ENCODE measurements at regions not wholly inside any gene's neighbourhood (a gene's known extent, or its start where the extent isn't known, plus 50 kb on each side); places are given as distances from the start of the nearest gene placed in this dataset.
"Not testable (repeated sequence)": the region's sequence is repeated elsewhere in the genome, so short reads cannot be mapped to it uniquely, and the experiment has no call there.

DNA sequence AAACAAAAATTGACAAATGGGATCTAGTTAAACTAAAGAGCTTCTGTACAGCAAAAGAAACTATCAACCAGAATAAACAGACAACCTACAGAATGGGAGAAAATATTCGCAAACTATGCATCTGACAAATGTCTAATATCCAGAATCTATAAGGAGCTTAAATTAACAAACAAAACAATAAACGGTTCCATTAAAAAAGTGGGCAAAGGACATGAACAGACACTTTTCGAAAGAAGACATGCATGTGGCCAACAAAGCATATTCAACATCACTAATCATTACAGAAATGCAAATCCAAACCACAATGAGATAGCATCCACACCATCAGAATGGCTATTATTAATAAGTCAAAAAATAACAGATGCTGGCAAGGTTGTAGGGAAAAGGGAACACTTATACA lies 50.5 kb upstream of the MED13L start:
- ATAC-seq; H3K4me1 ChIP-seq; DNase-seq; H3K27ac ChIP-seq; H3K36me3 ChIP-seq; H3K4me3 ChIP-seq; H3K9me3 ChIP-seq; intact Hi-C loops (cut with DNase I); H3K27me3 ChIP-seq: not testable (repeated sequence)
- 84% methylated on average over 3 of the region's 3 CpGs for WGBS (ENCODE audit: insufficient coverage, low coverage, low lambda C conversion rate, missing lambda C conversion rate)

DNA sequence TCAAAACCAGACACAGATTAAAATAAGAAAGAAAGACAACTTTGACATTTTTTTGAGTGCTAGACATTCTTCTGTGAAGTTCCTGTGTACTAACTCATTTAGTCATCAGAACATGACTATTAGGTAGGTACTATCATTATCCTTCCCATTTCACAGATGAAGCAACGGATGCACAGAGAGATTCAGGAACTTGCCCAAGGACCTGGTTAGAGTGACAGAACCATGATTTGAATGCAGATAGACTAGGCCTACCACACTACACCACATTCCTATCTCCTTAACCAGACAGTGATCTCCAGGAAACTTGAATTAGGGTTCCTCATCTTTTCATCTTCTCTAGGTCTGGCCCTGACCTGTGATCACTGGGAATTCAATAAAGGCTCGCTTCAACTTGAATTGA lies 54.4 kb upstream of the MED13L start:
- no peaks in the 10 kb centered on the region for H3K27me3 ChIP-seq
- H3K4me1 ChIP-seq = no peaks in the 10 kb centered on the region
- H3K9me3 ChIP-seq = no peaks in the 10 kb centered on the region
- 64% methylated on average over 2 of the region's 2 CpGs for WGBS (ENCODE audit: insufficient coverage, low coverage, low lambda C conversion rate, missing lambda C conversion rate)
- H3K27ac ChIP-seq = no peak overlapping the region
- TF ChIP-seq, protein P1, sequence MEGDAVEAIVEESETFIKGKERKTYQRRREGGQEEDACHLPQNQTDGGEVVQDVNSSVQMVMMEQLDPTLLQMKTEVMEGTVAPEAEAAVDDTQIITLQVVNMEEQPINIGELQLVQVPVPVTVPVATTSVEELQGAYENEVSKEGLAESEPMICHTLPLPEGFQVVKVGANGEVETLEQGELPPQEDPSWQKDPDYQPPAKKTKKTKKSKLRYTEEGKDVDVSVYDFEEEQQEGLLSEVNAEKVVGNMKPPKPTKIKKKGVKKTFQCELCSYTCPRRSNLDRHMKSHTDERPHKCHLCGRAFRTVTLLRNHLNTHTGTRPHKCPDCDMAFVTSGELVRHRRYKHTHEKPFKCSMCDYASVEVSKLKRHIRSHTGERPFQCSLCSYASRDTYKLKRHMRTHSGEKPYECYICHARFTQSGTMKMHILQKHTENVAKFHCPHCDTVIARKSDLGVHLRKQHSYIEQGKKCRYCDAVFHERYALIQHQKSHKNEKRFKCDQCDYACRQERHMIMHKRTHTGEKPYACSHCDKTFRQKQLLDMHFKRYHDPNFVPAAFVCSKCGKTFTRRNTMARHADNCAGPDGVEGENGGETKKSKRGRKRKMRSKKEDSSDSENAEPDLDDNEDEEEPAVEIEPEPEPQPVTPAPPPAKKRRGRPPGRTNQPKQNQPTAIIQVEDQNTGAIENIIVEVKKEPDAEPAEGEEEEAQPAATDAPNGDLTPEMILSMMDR (IDR thresholded peaks at IDR 0.05) = no peak
- no peak for TF ChIP-seq POLR2A (IDR thresholded peaks at IDR 0.05)
- intact Hi-C loops (cut with DNase I) = no loop called here
- no peaks in the 10 kb centered on the region for H3K36me3 ChIP-seq
- ATAC-seq (no peak), DNase-seq (no peak)
- no peak overlapping the region for H3K4me3 ChIP-seq

DNA sequence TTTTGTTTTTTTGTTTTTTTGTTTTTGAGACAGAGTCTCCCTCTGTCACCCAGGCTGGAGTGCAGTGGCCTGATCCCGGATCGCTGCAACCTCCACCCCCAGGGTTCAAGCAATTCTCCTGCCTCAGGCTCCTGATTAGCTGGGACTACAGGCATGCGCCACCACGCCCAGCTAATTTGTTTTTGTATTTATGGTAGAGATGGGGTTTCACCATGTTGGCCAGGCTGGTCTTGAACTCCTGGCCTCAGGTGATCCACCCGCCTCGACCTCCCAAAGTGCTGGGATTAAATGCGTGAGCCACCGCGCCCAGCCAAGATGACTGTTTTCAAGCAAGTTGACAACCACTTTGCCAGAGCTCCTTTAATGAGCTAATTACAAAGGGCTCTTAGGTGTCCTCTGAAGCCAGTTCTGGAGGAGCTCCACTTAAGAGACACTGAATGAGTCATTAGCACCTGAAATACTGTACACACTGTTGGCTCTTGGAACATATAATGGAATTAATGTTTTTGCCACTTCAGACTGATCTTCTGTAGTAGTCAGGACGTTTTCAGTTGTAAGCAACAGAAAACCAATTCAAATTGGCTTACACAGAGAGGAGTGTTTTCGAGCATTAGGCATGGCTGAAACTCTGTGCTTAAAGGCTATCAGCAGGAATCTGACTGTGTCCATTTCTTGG lies 55.4 kb upstream of the MED13L start:
- 79% methylated on average over 8 of the region's 11 CpGs for WGBS (ENCODE audit: insufficient coverage, low coverage, low lambda C conversion rate, missing lambda C conversion rate)

DNA sequence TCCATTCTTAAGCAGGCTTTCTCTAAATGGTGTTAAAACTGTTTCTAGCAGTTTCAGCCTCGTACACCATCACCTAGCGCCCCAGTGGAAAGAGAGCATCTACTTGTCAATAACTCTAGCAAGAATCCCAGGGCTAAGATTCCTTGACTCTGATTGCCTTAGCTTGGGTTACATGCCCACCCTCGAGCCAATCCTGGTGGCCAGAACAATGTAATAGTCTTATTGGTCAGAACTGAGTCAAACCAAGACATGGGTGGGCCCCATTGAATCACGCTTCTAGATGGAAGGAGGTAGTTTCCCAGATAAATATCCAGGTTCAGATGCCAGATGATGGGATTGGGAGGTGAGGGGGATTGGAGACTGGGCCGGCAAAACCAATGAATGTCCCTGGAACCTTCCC lies 55.9 kb upstream of the MED13L start:
- 85% methylated on average over 4 of the region's 5 CpGs for WGBS (ENCODE audit: insufficient coverage, low coverage, low lambda C conversion rate, missing lambda C conversion rate)
- no peak overlapping the region for H3K27ac ChIP-seq
- TF ChIP-seq, protein P1 (IDR thresholded peaks at IDR 0.05) = no peak
- H3K4me1 ChIP-seq = no peaks in the 10 kb centered on the region
- no peaks in the 10 kb centered on the region for H3K36me3 ChIP-seq
- intact Hi-C loops (cut with DNase I) = no loop called here
- H3K4me3 ChIP-seq = no peak overlapping the region
- ATAC-seq (no peak), DNase-seq (no peak)
- no peaks in the 10 kb centered on the region for H3K27me3 ChIP-seq
- H3K9me3 ChIP-seq = no peaks in the 10 kb centered on the region

More for the DNA sequence above, 55.4 kb upstream of the MED13L start:
- no peak overlapping the region for H3K27ac ChIP-seq
- ATAC-seq (no peak), DNase-seq (no peak)
- no peak for TF ChIP-seq POLR2A (IDR thresholded peaks at IDR 0.05)
- TF ChIP-seq, protein P1 (IDR thresholded peaks at IDR 0.05) = no peak
- no peaks in the 10 kb centered on the region for H3K27me3 ChIP-seq
- H3K4me1 ChIP-seq = no peaks in the 10 kb centered on the region
- no peaks in the 10 kb centered on the region for H3K9me3 ChIP-seq
- intact Hi-C loops (cut with DNase I) = no loop called here
- no peak overlapping the region for H3K4me3 ChIP-seq
- no peaks in the 10 kb centered on the region for H3K36me3 ChIP-seq

DNA sequence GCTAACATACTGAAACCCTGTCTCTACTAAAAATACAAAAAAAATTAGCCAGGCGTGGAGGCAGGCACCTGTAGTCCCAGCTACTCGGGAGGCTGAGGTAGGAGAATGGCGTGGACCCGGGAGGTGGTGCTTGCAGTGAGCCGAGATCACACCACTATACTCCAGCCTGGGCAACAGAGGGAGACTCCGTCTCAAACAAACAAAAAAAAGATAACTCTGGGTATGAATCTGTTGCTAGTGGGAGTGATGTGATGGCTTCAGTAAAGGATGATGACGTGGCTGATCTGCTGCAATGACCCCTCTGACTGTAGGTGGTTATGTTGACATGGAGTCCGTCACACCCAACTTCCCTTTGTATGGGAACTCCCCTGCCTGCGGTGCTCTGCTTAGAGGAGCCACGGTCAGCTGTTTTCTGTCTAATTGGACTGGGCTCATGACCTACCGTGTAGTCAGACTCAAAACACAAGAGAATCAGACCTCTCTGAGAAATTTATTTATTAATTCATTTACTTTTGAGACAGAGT lies 59.1 kb upstream of the MED13L start:
- no peaks in the 10 kb centered on the region for H3K27me3 ChIP-seq
- peak in 3 of 4 donors; percentile 43 to 65 (median 50) for ATAC-seq
- TF ChIP-seq POLR2A (IDR thresholded peaks at IDR 0.05) = no peak
- TF ChIP-seq, protein P1 (IDR thresholded peaks at IDR 0.05) = no peak
- H3K4me1 ChIP-seq = no peaks in the 10 kb centered on the region
- intact Hi-C loops (cut with DNase I) = no loop called here
- 77% methylated on average over 6 of the region's 11 CpGs for WGBS (ENCODE audit: insufficient coverage, low coverage, low lambda C conversion rate, missing lambda C conversion rate)
- H3K36me3 ChIP-seq = no peaks in the 10 kb centered on the region
- no peaks in the 10 kb centered on the region for H3K9me3 ChIP-seq
- no peak overlapping the region for H3K27ac ChIP-seq
- DNase-seq = no peak
- H3K4me3 ChIP-seq = no peak overlapping the region

All from right lobe of liver (tissue), 6 donors.